ENCODE measurements at regions not wholly inside any gene's neighbourhood (a gene's known extent, or its start where the extent isn't known, plus 50 kb on each side); places are given as distances from the start of the nearest gene placed in this dataset.

DNA sequence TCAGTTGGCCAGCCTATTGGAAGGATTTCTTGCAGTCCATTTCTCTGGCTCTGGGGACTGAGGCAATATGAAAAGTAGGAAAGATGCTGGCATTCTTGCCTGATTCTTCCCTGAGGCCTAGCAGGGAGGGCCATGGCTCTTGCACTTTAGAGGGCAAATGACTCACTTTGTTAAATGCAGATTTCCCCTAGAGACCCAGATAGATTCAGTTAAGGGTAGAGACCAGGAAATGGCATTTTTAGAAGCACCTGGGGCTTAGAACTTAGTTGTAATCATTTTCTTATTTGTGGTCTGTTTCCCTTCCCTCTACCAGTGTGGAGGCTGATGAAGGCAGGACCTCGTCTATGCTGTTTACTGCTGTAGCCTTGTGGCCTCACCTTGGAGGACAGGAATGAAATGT lies 112.8 kb upstream of the NR3C1 start:
- H3K4me2 ChIP-seq (ENCODE audit: insufficient read depth, low read length), result no peak overlapping the region
- no peak for DNase-seq (ENCODE audit: extremely low read depth in 1 of 4, low spot score in 3 of 4)

DNA sequence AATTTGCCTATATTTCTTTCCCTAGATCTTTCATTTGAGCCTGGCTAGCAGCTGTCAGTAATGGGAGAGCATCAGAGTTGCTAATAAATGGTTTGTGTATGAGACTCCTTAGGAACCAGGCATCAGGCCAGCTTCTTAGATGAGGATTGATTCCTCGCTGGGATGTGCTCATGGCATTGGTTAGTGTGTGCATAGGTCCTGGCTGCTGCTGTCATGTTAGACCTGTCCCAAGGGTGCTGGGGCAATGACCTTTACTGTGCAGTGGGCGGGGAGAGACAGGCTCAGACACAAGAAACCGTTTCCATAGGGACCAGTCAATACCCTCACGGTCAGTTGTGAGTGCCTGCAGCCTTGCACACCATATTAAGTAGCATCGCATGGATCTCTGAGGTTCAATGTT lies 112.3 kb upstream of the NR3C1 start:
- WGBS (ENCODE audit: insufficient coverage, low coverage, missing lambda C conversion rate), result 6% methylated on average over 5 of the region's 5 CpGs
- Histone ChIP-seq H3K36me3 (ENCODE audit: control insufficient read depth, insufficient read depth, low read length) (no peaks in the 10 kb centered on the region), H3K27ac (ENCODE audit: extremely low read depth, low read depth, low read length) (no peak overlapping the region), H3K27me3 (ENCODE audit: control insufficient read depth in 2 of 2, insufficient read depth in 2 of 2, low read length in 2 of 2) (no peaks in the 10 kb centered on the region), H3K9me3 (replicated peaks; ENCODE audit: control insufficient read depth, insufficient read depth, low read depth, low read length) (no peaks in the 10 kb centered on the region), H3K9me1 (ENCODE audit: control insufficient read depth, insufficient read depth, low read length) (no peaks in the 10 kb centered on the region), H4K20me1 (replicated peaks; ENCODE audit: control insufficient read depth, insufficient read depth, low read length) (no peaks in the 10 kb centered on the region), H3K4me3 (no peak overlapping the region), H3K79me2 (ENCODE audit: control insufficient read depth, insufficient read depth, low read length) (no peaks in the 10 kb centered on the region), H3K4me1 (replicated peaks in 1 of 2; ENCODE audit: control insufficient read depth in 2 of 2, insufficient read depth in 2 of 2, low read length in 2 of 2) (no peaks in the 10 kb centered on the region), H3K4me2 (ENCODE audit: insufficient read depth, low read length) (no peak overlapping the region), H3K9ac (ENCODE audit: insufficient read depth in 1 of 2, low read depth in 2 of 2, low read length in 2 of 2) (no peak overlapping the region), H2AFZ (ENCODE audit: low read depth, low read length) (no peak overlapping the region)
- ATAC-seq, result no peak
- intact Hi-C loops (cut with micrococcal nuclease) (no loop called here), in situ Hi-C loops (cut with MboI) (no loop called here)
- BruUV-seq (replicated peaks), result no TSS peak
- DNase-seq (ENCODE audit: extremely low read depth in 1 of 4, low spot score in 3 of 4), result no peak
- ChIA-PET CTCF (ENCODE audit: low intra/inter-chr PET ratio) (no interaction called here), POLR2A (no interaction called here)
- no peak for FAIRE-seq
- no peak for TF ChIP-seq PRPF4 (IDR thresholded peaks at IDR 0.05; ENCODE audit: insufficient read depth, low read depth, low read length, poor library complexity, severe bottlenecking)
- TF ChIP-seq SOX6 (IDR thresholded peaks at IDR 0.05), result no peak
- no peak for TF ChIP-seq BRF2 (IDR thresholded peaks at IDR 0.05; ENCODE audit: borderline replicate concordance, insufficient read depth, insufficient read length)
- no peak for TF ChIP-seq CEBPB (tag; IDR thresholded peaks at IDR 0.05)
- no peak for TF ChIP-seq NR4A1 (CRISPR knock-in tag; IDR thresholded peaks at IDR 0.05)
- no peak for TF ChIP-seq NR4A1 (tag; IDR thresholded peaks at IDR 0.05)

More for the DNA sequence above, 112.8 kb upstream of the NR3C1 start:
- no peak overlapping the region for H3K4me3 ChIP-seq
- H3K9ac ChIP-seq (ENCODE audit: insufficient read depth in 1 of 2, low read depth in 2 of 2, low read length in 2 of 2), result no peak overlapping the region
- H3K9me3 ChIP-seq (replicated peaks; ENCODE audit: control insufficient read depth, insufficient read depth, low read depth, low read length), result no peaks in the 10 kb centered on the region
- no peaks in the 10 kb centered on the region for H3K36me3 ChIP-seq (ENCODE audit: control insufficient read depth, insufficient read depth, low read length)
- H3K4me1 ChIP-seq (replicated peaks in 1 of 2; ENCODE audit: control insufficient read depth in 2 of 2, insufficient read depth in 2 of 2, low read length in 2 of 2), result no peaks in the 10 kb centered on the region
- TF ChIP-seq MYNN (IDR thresholded peaks at IDR 0.05) (no peak), MYNN (CRISPR knock-in tag; IDR thresholded peaks at IDR 0.05) (no peak), SRF (CRISPR knock-in tag; IDR thresholded peaks at IDR 0.05) (no peak), ZBTB2 (IDR thresholded peaks at IDR 0.05) (no peak), NFXL1 (CRISPR knock-in tag; IDR thresholded peaks at IDR 0.05) (no peak), TSC22D4 (tag; IDR thresholded peaks at IDR 0.05) (no peak)
- H2AFZ ChIP-seq (ENCODE audit: low read depth, low read length), result no peak overlapping the region
- no peak overlapping the region for H3K27ac ChIP-seq (ENCODE audit: extremely low read depth, low read depth, low read length)
- H3K27me3 ChIP-seq (ENCODE audit: control insufficient read depth in 2 of 2, insufficient read depth in 2 of 2, low read length in 2 of 2), result no peaks in the 10 kb centered on the region
- ChIA-PET POLR2A (no interaction called here), CTCF (ENCODE audit: low intra/inter-chr PET ratio) (no interaction called here)
- WGBS (ENCODE audit: insufficient coverage, low coverage, missing lambda C conversion rate), result 0% methylated on average over 1 of the region's 1 CpG
- no TSS peak for BruUV-seq (replicated peaks)
- in situ Hi-C loops (cut with MboI) (no loop called here), intact Hi-C loops (cut with micrococcal nuclease) (no loop called here)
- ATAC-seq, result no peak
- H4K20me1 ChIP-seq (replicated peaks; ENCODE audit: control insufficient read depth, insufficient read depth, low read length), result no peaks in the 10 kb centered on the region
- H3K9me1 ChIP-seq (ENCODE audit: control insufficient read depth, insufficient read depth, low read length), result no peaks in the 10 kb centered on the region
- H3K79me2 ChIP-seq (ENCODE audit: control insufficient read depth, insufficient read depth, low read length), result no peaks in the 10 kb centered on the region
- FAIRE-seq, result no peak

Data from K562 (cell line).